HG03025 (cell line): ENCODE measurements at regions not wholly inside any gene's neighbourhood (a gene's known extent, or its start where the extent isn't known, plus 50 kb on each side); places are given as distances from the start of the nearest gene placed in this dataset.

ENCODE experiments used
- ATAC-seq: cut with Tn5 transposase; IDR thresholded peaks from one replicate; pipeline ENCODE4 v1.9.1; 2021; ENCODE audit warnings: mild to moderate bottlenecking, moderate library complexity; ENCODE audit not compliant: unreplicated experiment, low FRiP score

DNA sequence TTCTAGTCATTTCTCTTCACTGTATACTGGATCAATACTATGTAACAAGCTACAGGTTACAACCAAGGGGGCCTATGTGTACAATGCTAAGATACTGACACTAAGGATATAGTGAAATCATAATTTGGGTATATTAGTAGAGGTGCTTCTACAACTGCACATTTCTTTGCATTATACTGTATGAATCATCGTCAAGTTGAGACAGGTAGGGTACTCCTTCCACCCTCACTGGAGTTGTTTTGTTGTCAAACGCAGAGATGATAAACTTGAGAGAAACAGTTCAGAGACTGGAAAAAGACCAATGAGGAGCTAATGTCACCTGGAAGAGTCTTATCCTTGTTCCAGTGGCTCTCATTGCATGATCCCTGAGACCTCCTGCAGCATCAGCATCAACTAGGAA, 208.2 kb upstream of the PRPS1L1 start:
- no peak for ATAC-seq

DNA sequence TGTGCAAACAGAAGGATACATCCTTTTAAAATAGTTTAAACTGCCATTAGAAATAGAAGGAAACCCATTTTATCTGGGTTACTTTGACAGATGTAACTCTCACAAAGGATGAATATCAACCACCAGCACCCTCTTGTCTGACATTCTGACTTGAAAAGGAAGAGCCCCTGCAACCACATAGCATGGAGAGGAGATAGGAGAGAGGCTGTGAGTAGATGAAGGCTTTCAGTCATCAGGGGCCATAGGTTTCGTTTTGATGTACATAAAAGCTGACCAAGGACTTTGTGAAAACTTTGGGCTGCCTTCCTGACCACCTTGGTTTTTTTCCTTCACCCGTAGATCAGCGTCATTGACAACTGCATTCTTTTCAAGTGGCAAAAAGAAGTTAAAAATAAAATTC, 211.6 kb upstream of the PRPS1L1 start:
- ATAC-seq = no peak

- ATAC-seq = no peak
Observed at GRCh38 chr7:18241543-18242231, 214.0 kb upstream of the PRPS1L1 start.

- no peak for ATAC-seq
Observed at GRCh38 chr7:18243731-18244130, 216.1 kb upstream of the PRPS1L1 start.

- no peak for ATAC-seq
Observed at GRCh38 chr7:18250133-18250532, 222.5 kb upstream of the PRPS1L1 start.

- ATAC-seq = no peak
Observed at GRCh38 chr7:18257711-18258110, 230.1 kb upstream of the PRPS1L1 start.

GRCh38 chr7:18262058-18262457, 233.5 kb upstream of the HDAC9 start:
- ATAC-seq = no peak

DNA sequence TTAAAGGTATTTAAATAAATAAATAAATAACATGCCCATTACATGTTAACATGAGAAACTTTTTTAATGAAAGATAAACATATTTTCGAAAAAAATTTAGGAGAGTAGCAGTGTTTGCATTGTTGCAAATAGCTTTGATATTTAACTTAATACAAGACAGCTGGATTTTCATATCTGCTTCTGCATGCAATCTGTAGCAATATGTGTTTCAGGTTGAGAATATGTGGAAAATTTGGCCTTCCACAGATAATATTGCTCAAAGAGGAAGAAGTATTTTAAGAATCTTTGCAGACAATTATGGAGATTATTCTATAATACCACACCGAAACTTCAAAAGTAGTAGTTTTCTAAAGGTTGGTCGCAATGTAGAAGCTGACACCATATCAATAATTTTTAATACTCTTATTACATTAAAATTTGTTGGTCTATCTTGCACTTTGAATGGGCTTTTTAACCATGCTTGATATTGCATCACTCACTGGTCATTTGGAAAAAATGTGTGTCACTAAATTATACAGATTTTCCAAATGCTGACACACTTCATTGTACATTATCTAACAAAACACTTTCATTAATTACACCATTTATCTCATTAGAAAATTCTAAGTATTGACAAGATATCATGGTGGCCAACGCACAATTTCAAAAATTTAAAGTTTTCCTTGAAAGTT, 229.8 kb upstream of the HDAC9 start:
- no peak for ATAC-seq

DNA sequence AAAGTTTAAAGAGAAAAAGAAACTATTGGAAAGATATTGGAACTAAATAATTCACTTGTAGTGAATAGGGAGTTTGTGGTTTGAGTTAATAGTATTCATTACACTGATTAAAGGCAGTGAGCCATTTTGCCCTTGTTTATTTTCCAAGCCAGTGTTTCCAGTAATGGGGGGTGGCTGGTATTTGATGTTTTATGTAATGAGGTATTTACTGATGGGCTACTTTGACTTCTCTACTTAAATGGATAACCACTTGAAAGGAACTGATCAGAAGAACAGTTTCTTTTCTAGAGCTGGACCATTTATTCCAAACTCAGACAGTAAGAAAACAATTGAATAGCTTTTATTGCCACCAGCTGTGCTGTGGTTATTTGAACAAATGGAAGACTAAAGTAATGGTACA, 227.0 kb upstream of the HDAC9 start:
- ATAC-seq = no peak

DNA sequence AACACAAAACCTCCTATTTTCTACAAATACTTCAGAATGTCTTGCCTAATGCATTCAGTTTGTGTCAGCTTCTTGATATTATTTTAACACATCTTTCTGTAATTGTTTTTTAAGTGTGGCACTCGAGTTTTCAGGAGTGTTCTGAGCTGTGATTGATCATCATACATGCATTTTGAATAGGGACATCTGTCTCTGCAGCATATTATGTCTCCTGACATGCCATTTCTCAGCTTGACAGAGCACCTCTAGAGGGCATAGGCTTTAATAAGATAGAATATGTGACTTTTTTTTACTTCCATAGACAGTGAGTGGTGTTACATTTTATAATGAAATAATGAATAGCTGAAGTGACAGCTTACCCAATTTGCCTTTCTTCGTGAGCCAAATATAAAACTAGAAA, 219.2 kb upstream of the HDAC9 start:
- ATAC-seq = no peak

DNA sequence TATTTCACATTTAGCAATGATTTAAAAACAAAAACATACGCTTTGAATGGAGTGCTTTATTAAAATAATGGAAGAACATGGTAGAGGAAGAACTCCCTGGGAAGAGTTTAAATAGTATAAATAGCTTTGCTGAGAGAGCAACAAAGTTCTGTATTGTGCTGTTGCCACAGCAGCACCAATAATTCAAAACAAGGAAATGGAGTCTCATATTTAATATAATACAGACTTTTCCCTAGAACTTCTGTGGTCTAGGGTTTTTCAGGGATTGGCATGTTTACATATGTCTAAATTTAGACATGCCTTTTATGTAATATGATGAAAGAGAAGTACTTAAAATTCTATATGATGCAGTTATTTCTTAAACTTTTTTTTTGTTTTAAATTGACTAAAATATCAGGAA, 217.2 kb upstream of the HDAC9 start:
- no peak for ATAC-seq

GRCh38 chr7:18283045-18283444, 212.5 kb upstream of the HDAC9 start:
- no peak for ATAC-seq

- no peak for ATAC-seq
Observed at GRCh38 chr7:18287482-18287881, 208.1 kb upstream of the HDAC9 start.

DNA sequence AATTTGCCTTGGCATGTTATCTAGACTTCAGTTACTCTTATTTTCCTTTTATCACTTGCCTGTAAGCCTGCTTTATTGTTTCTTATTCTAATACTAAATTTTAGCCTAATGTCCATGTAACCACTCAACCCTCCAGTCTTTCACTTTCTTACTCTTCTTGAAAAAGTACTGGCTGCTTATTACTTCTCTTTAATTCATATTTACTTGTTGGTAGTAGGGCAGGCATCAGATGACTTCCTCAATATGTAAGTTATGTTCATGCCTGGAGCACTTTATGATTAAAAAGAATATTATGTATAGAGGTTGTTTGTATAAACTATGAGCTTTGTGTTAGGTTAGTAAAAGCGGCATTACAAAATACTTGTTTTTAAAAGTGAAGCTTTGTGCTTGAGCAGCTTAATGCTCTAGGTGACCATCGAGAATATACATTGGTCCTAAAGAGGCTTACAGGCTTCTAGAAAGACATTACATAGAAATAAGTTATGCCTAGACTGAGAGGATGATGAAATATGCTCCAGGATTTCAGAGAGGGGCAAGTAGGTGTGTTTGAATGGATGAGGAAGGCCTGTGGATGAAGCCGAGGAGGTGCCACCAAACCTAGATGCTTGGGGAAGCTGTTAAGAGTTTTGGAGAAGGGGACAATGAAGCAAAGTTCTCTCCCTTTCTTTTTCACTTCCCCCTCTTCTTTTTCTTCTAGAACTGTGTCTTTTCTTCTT, 207.1 kb upstream of the HDAC9 start:
- no peak for ATAC-seq

DNA sequence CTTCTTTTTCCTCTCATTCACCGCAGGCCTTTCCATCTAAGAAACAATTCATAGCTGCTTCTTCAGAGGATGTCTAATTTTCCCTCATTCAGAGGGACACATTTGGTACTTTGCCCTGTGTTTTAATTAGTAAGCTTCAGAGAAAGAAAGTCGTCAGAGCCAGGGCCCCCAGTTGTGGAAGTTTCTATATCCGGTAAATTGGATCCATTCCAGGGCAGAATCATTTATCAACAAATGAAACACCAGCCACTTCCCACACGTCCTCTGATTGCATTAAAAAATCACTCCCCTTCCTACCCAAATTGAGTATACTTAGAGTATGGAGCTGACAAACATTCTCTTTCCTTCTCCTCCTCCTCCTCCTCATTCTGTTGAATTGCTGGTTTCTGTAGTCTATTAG, 205.8 kb upstream of the HDAC9 start:
- ATAC-seq = no peak

GRCh38 chr7:18290223-18290622, 205.3 kb upstream of the HDAC9 start:
- no peak for ATAC-seq

DNA sequence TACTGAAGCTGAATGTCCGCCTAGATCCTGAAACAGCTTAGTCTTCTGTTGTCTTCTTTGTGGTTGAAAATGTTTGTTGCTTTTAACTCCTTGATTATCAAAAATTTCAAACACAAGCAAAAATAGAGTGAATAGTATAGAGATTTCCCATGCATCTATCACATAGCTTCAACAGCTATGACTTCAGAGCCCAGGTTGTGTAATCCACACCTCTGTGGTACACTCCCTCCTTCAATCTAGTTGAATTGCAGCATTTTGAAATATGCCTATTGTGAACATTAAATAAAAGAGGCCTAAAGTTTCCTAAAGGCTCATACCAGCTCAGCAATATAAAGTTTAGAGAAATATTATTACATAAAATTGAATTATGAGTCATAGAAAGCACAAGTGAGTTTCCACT, 204.7 kb upstream of the HDAC9 start:
- ATAC-seq = no peak

GRCh38 chr7:18292584-18292983, 203.0 kb upstream of the HDAC9 start:
- ATAC-seq = no peak

DNA sequence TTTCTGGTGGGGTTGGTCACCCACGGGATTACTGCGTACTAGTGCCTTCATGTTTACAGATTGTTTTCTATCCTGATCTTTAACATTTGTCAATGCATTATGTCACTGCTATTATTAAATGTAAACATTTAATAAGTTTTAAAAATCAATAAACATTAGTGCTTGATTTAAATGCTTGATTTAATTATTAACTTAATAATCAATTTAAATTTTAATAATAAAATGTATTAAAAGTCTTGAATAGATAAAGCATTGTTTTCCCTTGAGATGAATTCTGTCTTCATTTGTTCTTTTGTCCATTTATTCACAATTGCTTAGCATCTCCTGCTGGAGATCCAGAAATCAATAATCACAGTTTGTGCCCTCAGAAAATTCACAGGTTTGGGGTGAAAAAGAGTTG, 201.8 kb upstream of the HDAC9 start:
- ATAC-seq = no peak

GRCh38 chr7:18294411-18294810, 201.1 kb upstream of the HDAC9 start:
- no peak for ATAC-seq

- no peak for ATAC-seq
Observed at GRCh38 chr7:18295781-18296423, 199.6 kb upstream of the HDAC9 start.
